Spleen (tissue), 11 donors: ENCODE measurements at regions not wholly inside any gene's neighbourhood (a gene's known extent, or its start where the extent isn't known, plus 50 kb on each side); places are given as distances from the start of the nearest gene placed in this dataset.

ENCODE experiments used
- DNase-seq: peaks from one replicate; pipeline ENCODE4 v3.0.0-alpha.2; 2020
- H3K27ac ChIP-seq, 8 donors: fragments of 200-600 bp; sonication (generic) in 7 of 8; 1 replicate in 4 of 8; 2 replicates in 4 of 8; pipeline versions ENCODE4 v1.5.0 to v1.8.0; 2016 to 2021; ENCODE audit warnings: inconsistent platforms in 4 of 8, mild to moderate bottlenecking in 4 of 8, moderate library complexity in 1 of 8
- H3K27me3 ChIP-seq, 7 donors: fragments of 200-600 bp; sonication (generic) in 6 of 7; replicated peaks in 1 of 7; 1 replicate in 4 of 7; 2 replicates in 3 of 7; pipeline versions ENCODE4 v1.5.0 to v1.8.0; 2016 to 2021; ENCODE audit warnings: inconsistent platforms in 3 of 7, mild to moderate bottlenecking in 1 of 7
- H3K36me3 ChIP-seq, 6 donors: fragments of 200-600 bp; sonication (generic) in 5 of 6; 1 replicate in 4 of 6; 2 replicates in 2 of 6; pipeline versions ENCODE4 v1.5.0 to v1.8.0; 2016 to 2021; ENCODE audit warnings: inconsistent platforms in 2 of 6
- H3K4me1 ChIP-seq, 6 donors: fragments of 200-600 bp; sonication (generic) in 5 of 6; 1 replicate in 3 of 6; 2 replicates in 3 of 6; pipeline versions ENCODE4 v1.5.0 to v1.8.0; 2016 to 2021; ENCODE audit warnings: inconsistent platforms in 3 of 6
- H3K4me3 ChIP-seq, 8 donors: fragments of 200-600 bp; sonication (generic) in 7 of 8; 1 replicate in 4 of 8; 2 replicates in 4 of 8; pipeline versions ENCODE4 v1.5.0 to v1.8.0; 2016 to 2021; ENCODE audit warnings: inconsistent platforms in 4 of 8, mild to moderate bottlenecking in 4 of 8, moderate library complexity in 2 of 8
- H3K9me3 ChIP-seq, 8 donors: fragments of 200-600 bp; sonication (generic) in 7 of 8; 1 replicate in 4 of 8; 2 replicates in 4 of 8; pipeline versions ENCODE4 v1.5.0 to v1.8.0; 2016 to 2021; ENCODE audit warnings: inconsistent platforms in 4 of 8
- CTCF ChIP-seq, 11 experiments: fragments of 200-600 bp in 7 of 11; fragments of 450-650 bp in 4 of 11; sonication (generic) in 4 of 11; IDR thresholded peaks in 8 of 11; conservative IDR thresholded peaks in 3 of 11; 1 replicate in 7 of 11; 2 replicates in 4 of 11; pipeline versions ENCODE4 v1.4.0 to v1.8.0; 2016 to 2021; ENCODE audit warnings: antibody characterized with exemption in 11 of 11, inconsistent platforms in 4 of 11, mild to moderate bottlenecking in 1 of 11
- POLR2A ChIP-seq, 3 donors: fragments of 450-650 bp; IDR thresholded peaks; one replicate each; pipeline ENCODE4 v1.5.1; 2017; ENCODE audit warnings: antibody characterized with exemption in 3 of 3, mild to moderate bottlenecking in 1 of 3
- POLR2AphosphoS5 ChIP-seq, 3 donors: sonication (generic); formaldehyde crosslinking; IDR thresholded peaks; one replicate each; pipeline ENCODE4 v1.5.1; 2017; ENCODE audit warnings: antibody characterized with exemption in 3 of 3
- WGBS, 5 donors: extraction: QIAGEN DNeasy Blood & Tissue Kit in 3 of 5; methylation state at CpG; one replicate each; pipeline versions ENCODE4 v1.1.5 to v1.1.7; 2013 to 2018; 5-methylcytosine and 5-hydroxymethylcytosine counted together
- intact Hi-C: fragments of 100-400 bp; cut with DNase I; formaldehyde crosslinking; loops from one replicate; pipeline ENCODE4 v1.15.0; 2023; ENCODE audit warnings: low total_unique reads
- donor health status: healthy with polysubstance abuse.
- donor health status: DM: no; HTN: no; CAD: no; lungs with moderate emphysema.
- donor health status: DM: no; HTN: no; CAD: no.
- donor health status: Bipolar disorder and iron deficiency.
- donor health status: healthy.
- donor health status: DM: no; HTN: no; CAD: no.
- donor health status: DM: yes; HTN: yes; CAD: no.

GRCh38 chr2:129799036-129799958, 180.2 kb upstream of the RAB6C start:
- H3K27ac ChIP-seq = no peak overlapping the region
- H3K4me1 ChIP-seq = no peaks in the 10 kb centered on the region
- no peaks in the 10 kb centered on the region for H3K9me3 ChIP-seq
- intact Hi-C loops = no loop called here
- no peaks in the 10 kb centered on the region for H3K36me3 ChIP-seq
- no peak for TF ChIP-seq POLR2A (IDR thresholded peaks at IDR 0.05)
- no peak for TF ChIP-seq CTCF (IDR thresholded peaks at IDR 0.05 in 8 of 11, conservative IDR thresholded peaks at IDR 0.05 in 3 of 11)
- TF ChIP-seq POLR2AphosphoS5 (IDR thresholded peaks at IDR 0.05) = no peak
- H3K4me3 ChIP-seq = no peak overlapping the region
- WGBS, 5 donors = 88 to 94% (median 91%) methylated on average over 18 of the region's 18 CpGs
- peaks cover 0 to 8% (median 0%) of the 10 kb centered on the region in 7 donors for H3K27me3 ChIP-seq
- DNase-seq = no peak

GRCh38 chr2:129800285-129800684, 179.2 kb upstream of the RAB6C start:
- Histone ChIP-seq H3K27ac (no peak overlapping the region), H3K9me3 (no peaks in the 10 kb centered on the region), H3K4me3 (no peak overlapping the region), H3K36me3 (no peaks in the 10 kb centered on the region), H3K4me1 (no peaks in the 10 kb centered on the region), H3K27me3 (peaks cover 0 to 12% (median 0%) of the 10 kb centered on the region in 7 donors)
- DNase-seq = no peak
- intact Hi-C loops = no loop called here
- TF ChIP-seq POLR2AphosphoS5 (IDR thresholded peaks at IDR 0.05) = no peak
- no peak for TF ChIP-seq POLR2A (IDR thresholded peaks at IDR 0.05)
- no peak for TF ChIP-seq CTCF (IDR thresholded peaks at IDR 0.05 in 8 of 11, conservative IDR thresholded peaks at IDR 0.05 in 3 of 11)
- WGBS, 5 donors = 87 to 95% (median 90%) methylated on average over 5 of the region's 5 CpGs

GRCh38 chr2:129800686-129801085, 178.8 kb upstream of the RAB6C start:
- intact Hi-C loops = no loop called here
- TF ChIP-seq POLR2A (IDR thresholded peaks at IDR 0.05) (no peak), CTCF (IDR thresholded peaks at IDR 0.05 in 8 of 11, conservative IDR thresholded peaks at IDR 0.05 in 3 of 11) (no peak), POLR2AphosphoS5 (IDR thresholded peaks at IDR 0.05) (no peak)
- no peaks in the 10 kb centered on the region for H3K4me1 ChIP-seq
- no peak for DNase-seq
- H3K4me3 ChIP-seq = no peak overlapping the region
- no peaks in the 10 kb centered on the region for H3K9me3 ChIP-seq
- peaks cover 0 to 12% (median 0%) of the 10 kb centered on the region in 7 donors for H3K27me3 ChIP-seq
- no peak overlapping the region for H3K27ac ChIP-seq
- H3K36me3 ChIP-seq = no peaks in the 10 kb centered on the region
- WGBS, 5 donors = 73 to 84% (median 80%) methylated on average over 5 of the region's 5 CpGs

GRCh38 chr2:129801575-129801974, 177.9 kb upstream of the RAB6C start:
- TF ChIP-seq POLR2AphosphoS5 (IDR thresholded peaks at IDR 0.05) (no peak), POLR2A (IDR thresholded peaks at IDR 0.05) (no peak), CTCF (IDR thresholded peaks at IDR 0.05 in 8 of 11, conservative IDR thresholded peaks at IDR 0.05 in 3 of 11) (no peak)
- Histone ChIP-seq H3K27me3 (peaks cover 0 to 7% (median 0%) of the 10 kb centered on the region in 7 donors), H3K36me3 (no peaks in the 10 kb centered on the region), H3K9me3 (no peaks in the 10 kb centered on the region), H3K4me1 (no peaks in the 10 kb centered on the region), H3K4me3 (no peak overlapping the region), H3K27ac (no peak overlapping the region)
- intact Hi-C loops = no loop called here
- WGBS, 5 donors = 71 to 91% (median 78%) methylated on average over 1 of the region's 1 CpG
- no peak for DNase-seq
